ENCODE measurements at regions not wholly inside any gene's neighbourhood (a gene's known extent, or its start where the extent isn't known, plus 50 kb on each side); places are given as distances from the start of the nearest gene placed in this dataset.

GRCh38 chr14:101442451-101442850, 118.8 kb upstream of the DIO3 start:
- WGBS, 5 donors = 78 to 89% (median 84%) methylated on average over 21 of the region's 21 CpGs
- peaks cover 0 to 43% (median 6%) of the 10 kb centered on the region in 3 donors for H3K27me3 ChIP-seq
- no peaks in the 10 kb centered on the region for H3K4me1 ChIP-seq
- H3K36me3 ChIP-seq = no peaks in the 10 kb centered on the region
- no peak overlapping the region for H3K27ac ChIP-seq
- no peaks in the 10 kb centered on the region for H3K9me3 ChIP-seq
- peak in 1 of 2 donors; percentile 18 for DNase-seq
- H3K4me3 ChIP-seq = no peak overlapping the region
- TF ChIP-seq CTCF (IDR thresholded peaks at IDR 0.05) = no peak
- TF ChIP-seq EP300 (IDR thresholded peaks at IDR 0.05) = no peak
- TF ChIP-seq POLR2A (IDR thresholded peaks at IDR 0.05) = no peak
- no peak for TF ChIP-seq POLR2AphosphoS5 (IDR thresholded peaks at IDR 0.05)
- intact Hi-C loops (cut with DNase I; ENCODE audit: low total_unique reads) = no loop called here

- intact Hi-C loops (cut with DNase I; ENCODE audit: low total_unique reads) = no loop called here
- TF ChIP-seq CTCF (IDR thresholded peaks at IDR 0.05) (no peak), POLR2AphosphoS5 (IDR thresholded peaks at IDR 0.05) (no peak), EP300 (IDR thresholded peaks at IDR 0.05) (no peak), POLR2A (IDR thresholded peaks at IDR 0.05) (no peak)
- Histone ChIP-seq H3K4me3 (no peak overlapping the region), H3K27ac (no peak overlapping the region), H3K4me1 (no peaks in the 10 kb centered on the region), H3K36me3 (no peaks in the 10 kb centered on the region), H3K27me3 (peaks cover 0 to 53% (median 6%) of the 10 kb centered on the region in 3 donors), H3K9me3 (no peaks in the 10 kb centered on the region)
- 77 to 89% (median 84%) methylated on average over 7 of the region's 7 CpGs for WGBS, 5 donors
- no peak for DNase-seq
Observed at GRCh38 chr14:101444116-101444515, 117.2 kb upstream of the DIO3 start.

- H3K27ac ChIP-seq = no peak overlapping the region
- 75 to 85% (median 82%) methylated on average over 4 of the region's 4 CpGs for WGBS, 5 donors
- no peak for DNase-seq
- H3K9me3 ChIP-seq = no peaks in the 10 kb centered on the region
- peaks cover 0 to 57% (median 6%) of the 10 kb centered on the region in 3 donors for H3K27me3 ChIP-seq
- H3K36me3 ChIP-seq = no peaks in the 10 kb centered on the region
- H3K4me1 ChIP-seq = no peaks in the 10 kb centered on the region
- intact Hi-C loops (cut with DNase I; ENCODE audit: low total_unique reads) = no loop called here
- no peak overlapping the region for H3K4me3 ChIP-seq
- no peak for TF ChIP-seq POLR2AphosphoS5 (IDR thresholded peaks at IDR 0.05)
Observed at GRCh38 chr14:101445278-101445677, 116.0 kb upstream of the DIO3 start.

GRCh38 chr14:101446387-101446969, 114.8 kb upstream of the DIO3 start:
- H3K9me3 ChIP-seq = no peaks in the 10 kb centered on the region
- 59 to 82% (median 68%) methylated on average over 10 of the region's 10 CpGs for WGBS, 5 donors
- no peak for TF ChIP-seq POLR2A (IDR thresholded peaks at IDR 0.05)
- no peak for TF ChIP-seq CTCF (IDR thresholded peaks at IDR 0.05)
- no peak for TF ChIP-seq EP300 (IDR thresholded peaks at IDR 0.05)

GRCh38 chr14:101449114-101449513, 112.2 kb upstream of the DIO3 start:
- intact Hi-C loops (cut with DNase I; ENCODE audit: low total_unique reads) = no loop called here
- H3K4me1 ChIP-seq = no peaks in the 10 kb centered on the region
- DNase-seq = no peak
- H3K36me3 ChIP-seq = no peaks in the 10 kb centered on the region
- no peak overlapping the region for H3K4me3 ChIP-seq
- no peak overlapping the region for H3K27ac ChIP-seq
- TF ChIP-seq EP300 (IDR thresholded peaks at IDR 0.05) = no peak
- TF ChIP-seq POLR2A (IDR thresholded peaks at IDR 0.05) = no peak
- TF ChIP-seq CTCF (IDR thresholded peaks at IDR 0.05) = no peak
- no peak for TF ChIP-seq POLR2AphosphoS5 (IDR thresholded peaks at IDR 0.05)
- 78 to 88% (median 85%) methylated on average over 7 of the region's 7 CpGs for WGBS, 5 donors
- peaks cover 0 to 46% (median 6%) of the 10 kb centered on the region in 3 donors for H3K27me3 ChIP-seq
- H3K9me3 ChIP-seq = no peaks in the 10 kb centered on the region

More at GRCh38 chr14:101446387-101446969, 114.8 kb upstream of the DIO3 start:
- no peak for DNase-seq
- Histone ChIP-seq H3K27ac (no peak overlapping the region), H3K27me3 (peaks cover 0 to 55% (median 6%) of the 10 kb centered on the region in 3 donors), H3K4me1 (no peaks in the 10 kb centered on the region), H3K36me3 (no peaks in the 10 kb centered on the region), H3K4me3 (no peak overlapping the region)
- intact Hi-C loops (cut with DNase I; ENCODE audit: low total_unique reads) = no loop called here
